Endothelial cell of umbilical vein (primary cell): ENCODE measurements at regions not wholly inside any gene's neighbourhood (a gene's known extent, or its start where the extent isn't known, plus 50 kb on each side); places are given as distances from the start of the nearest gene placed in this dataset.
"Not testable (repeated sequence)": the region's sequence is repeated elsewhere in the genome, so short reads cannot be mapped to it uniquely, and the experiment has no call there.

Experiments
- BruUV-seq: library from RNA; stranded (reverse); fragments of 400-500 nt; replicated peaks from 2 replicates; lab custom pipeline; 2021; lab: Mats Ljungman, UMichigan
- CTCF ChIA-PET: fragments of 300-600, 350-600 bp; sonication (Branson Sonifier 250); formaldehyde crosslinking; loops from one replicate; lab custom pipeline; 2021; ENCODE audit warnings: antibody characterized with exemption, inconsistent platforms; lab: Charles Lee
- POLR2A ChIA-PET: fragments of 300-600, 350-600 bp; sonication (Branson Sonifier 250); formaldehyde crosslinking; loops from one replicate; lab custom pipeline; 2021; ENCODE audit warnings: antibody characterized with exemption, inconsistent platforms; lab: Charles Lee
- DNase-seq: peaks from one replicate; pipeline ENCODE4 v3.0.0-alpha.2; 2011; ENCODE audit warnings: low read depth, low spot score
- FAIRE-seq: peaks from 2 replicates; lab custom pipeline; 2011; peaks lifted over from hg19 to GRCh38; lab: Jason Lieb, UNC
- H2AFZ ChIP-seq: 2 replicates; pipeline ENCODE4 v1.6.0; 2012; ENCODE audit warnings: low read depth, low read length, control low read depth, inconsistent platforms
- H3K27ac ChIP-seq: 2 replicates; pipeline ENCODE4 v1.5.1; 2011; ENCODE audit warnings: low read depth, mild to moderate bottlenecking, control low read depth, low read length, moderate library complexity; ENCODE audit not compliant: insufficient read depth
- H3K27me3 ChIP-seq, 2 experiments: 2 replicates each; pipeline versions ENCODE4 v1.6.0 to v1.6.1; 2011; ENCODE audit warnings: low read length in 2 of 2, mixed read lengths in 1 of 2; ENCODE audit not compliant: control insufficient read depth in 2 of 2, insufficient read depth in 2 of 2
- H3K36me3 ChIP-seq, 2 experiments: 2 replicates in 1 of 2; 3 replicates in 1 of 2; pipeline ENCODE4 v1.5.1; 2011; ENCODE audit warnings: low read length in 2 of 2, mild to moderate bottlenecking in 1 of 2, moderate library complexity in 1 of 2; ENCODE audit not compliant: control insufficient read depth in 2 of 2, insufficient read depth in 2 of 2; ENCODE audit errors: extremely low read depth in 1 of 2
- H3K4me1 ChIP-seq: 3 replicates; pipeline ENCODE4 v1.5.1; 2011; ENCODE audit warnings: mild to moderate bottlenecking, low read length; ENCODE audit not compliant: control insufficient read depth, insufficient read depth; ENCODE audit errors: extremely low read depth
- H3K4me2 ChIP-seq: 2 replicates; pipeline ENCODE4 v1.6.1; 2011; ENCODE audit warnings: low read length, control low read depth, mixed read lengths; ENCODE audit not compliant: insufficient read depth
- H3K4me3 ChIP-seq, 3 experiments: fragments of 200-600 bp in 1 of 3; sonication (generic), shearing (Covaris generic) in 1 of 3; replicated peaks in 1 of 3; 2 replicates each; pipeline ENCODE4 v1.5.1; 2011 to 2016; ENCODE audit warnings: control low read depth in 3 of 3, low read length in 3 of 3, mild to moderate bottlenecking in 2 of 3, inconsistent platforms in 1 of 3, low read depth in 1 of 3, moderate library complexity in 1 of 3; ENCODE audit not compliant: insufficient read depth in 1 of 3
- H3K79me2 ChIP-seq: 2 replicates; pipeline ENCODE4 v1.6.0; 2012; ENCODE audit warnings: low read length, inconsistent platforms; ENCODE audit not compliant: control insufficient read depth, insufficient read depth
- H3K9ac ChIP-seq: replicated peaks from 2 replicates; pipeline ENCODE3; 2011; ENCODE audit warnings: low read length, control low read depth; ENCODE audit not compliant: insufficient read depth; ENCODE audit errors: extremely low read depth
- H3K9me1 ChIP-seq: replicated peaks from 3 replicates; pipeline ENCODE4 v1.6.0; 2011; ENCODE audit warnings: mild to moderate bottlenecking, low read length; ENCODE audit not compliant: control insufficient read depth, insufficient read depth; ENCODE audit errors: extremely low read depth
- H3K9me3 ChIP-seq: replicated peaks from 2 replicates; pipeline ENCODE4 v1.5.1; 2012; ENCODE audit warnings: low read length, inconsistent platforms; ENCODE audit not compliant: control insufficient read depth, insufficient read depth
- H4K20me1 ChIP-seq: replicated peaks from 2 replicates; pipeline ENCODE3; 2011; ENCODE audit warnings: mild to moderate bottlenecking, low read length; ENCODE audit not compliant: control insufficient read depth, insufficient read depth; ENCODE audit errors: extremely low read depth
- FOS ChIP-seq: IDR thresholded peaks from 2 replicates; pipeline ENCODE4 v1.6.1; 2011; ENCODE audit warnings: mild to moderate bottlenecking, low read length, moderate library complexity, borderline replicate concordance; ENCODE audit not compliant: insufficient read depth
- GATA2 ChIP-seq: IDR thresholded peaks from 2 replicates; pipeline ENCODE4 v1.7.0; 2011; ENCODE audit warnings: low read depth, mild to moderate bottlenecking, moderate library complexity, mixed read lengths, low read length; ENCODE audit not compliant: insufficient read length, insufficient read depth
- MAX ChIP-seq: IDR thresholded peaks from 2 replicates; pipeline ENCODE4 v1.6.1; 2011; ENCODE audit not compliant: insufficient read depth, insufficient read length
- MYC ChIP-seq: IDR thresholded peaks from one replicate; pipeline ENCODE4 v1.6.1; 2011; ENCODE audit warnings: mild to moderate bottlenecking, low read depth, low read length
- POLR2AphosphoS5 ChIP-seq: IDR thresholded peaks from 2 replicates; pipeline ENCODE4 v1.6.1; 2012; ENCODE audit warnings: low read depth, mild to moderate bottlenecking, control low read depth, low read length, moderate library complexity; ENCODE audit not compliant: insufficient read depth
- dilution Hi-C: fragments of 300-500 bp; cut with MboI; formaldehyde crosslinking; loops from one replicate; pipeline ENCODE4 v1.15.0; 2019; ENCODE audit warnings: low sequenced_read_pairs; ENCODE audit not compliant: extremely low pct_ligation_motif_present
- intact Hi-C: fragments of 100-400 bp; cut with micrococcal nuclease; formaldehyde crosslinking; loops from one replicate; pipeline ENCODE4 v1.10.0; 2022

GRCh38 chrX:1059576-1060561, 152.6 kb downstream of the CRLF2 start:
- POLR2A ChIA-PET = no interaction called here
- Histone ChIP-seq H3K36me3 (no peaks in the 10 kb centered on the region), H3K4me3 (no peak overlapping the region), H2AFZ (no peak overlapping the region), H3K9ac (no peak overlapping the region), H4K20me1 (no peaks in the 10 kb centered on the region), H3K9me3 (peaks cover 2% of the 10 kb centered on the region), H3K4me2 (no peak overlapping the region), H3K27ac (no peak overlapping the region), H3K79me2 (no peaks in the 10 kb centered on the region), H3K9me1 (no peaks in the 10 kb centered on the region), H3K27me3 (no peaks in the 10 kb centered on the region), H3K4me1 (no peaks in the 10 kb centered on the region)
- dilution Hi-C loops (no loop called here), intact Hi-C loops (no loop called here)
- DNase-seq = no peak
- FAIRE-seq = no peak
- TF ChIP-seq MAX (no peak), FOS (no peak), POLR2AphosphoS5 (no peak), GATA2 (no peak), MYC (no peak)
- CTCF ChIA-PET = no interaction called here
- BruUV-seq = no TSS peak

GRCh38 chrX:1053600-1053999, 158.8 kb downstream of the CRLF2 start:
- BruUV-seq, H3K4me1 ChIP-seq, H2AFZ ChIP-seq, H3K4me3 ChIP-seq, H3K9ac ChIP-seq, FAIRE-seq, dilution Hi-C loops, H3K27ac ChIP-seq, CTCF ChIA-PET, H3K4me2 ChIP-seq, H3K36me3 ChIP-seq, intact Hi-C loops, H4K20me1 ChIP-seq, H3K9me3 ChIP-seq, POLR2A ChIA-PET, DNase-seq, H3K27me3 ChIP-seq, H3K9me1 ChIP-seq, H3K79me2 ChIP-seq: not testable (repeated sequence)
